ENCODE measurements at regions not wholly inside any gene's neighbourhood (a gene's known extent, or its start where the extent isn't known, plus 50 kb on each side); places are given as distances from the start of the nearest gene placed in this dataset.

- TF ChIP-seq CTCF (IDR thresholded peaks at IDR 0.05), result no peak
- Mint-ChIP-seq H3K27me3 (ENCODE audit: low read depth) (no peaks in the 10 kb centered on the region), H3K27ac (ENCODE audit: unreplicated experiment) (no peak overlapping the region), H3K4me1 (ENCODE audit: low read depth) (no peaks in the 10 kb centered on the region), H3K4me3 (ENCODE audit: unreplicated experiment) (no peak overlapping the region), H3K9me3 (ENCODE audit: low read depth) (peaks cover 1% of the 10 kb centered on the region), H3K36me3 (ENCODE audit: low read depth) (no peaks in the 10 kb centered on the region)
- DNase-seq (ENCODE audit: low spot score), result no peak
Observed at GRCh38 chr2:145267451-145267850, 747.5 kb upstream of the ZEB2 start.

GRCh38 chr2:145265244-145265643, 745.3 kb upstream of the ZEB2 start:
- Mint-ChIP-seq H3K4me1 (ENCODE audit: low read depth) (no peaks in the 10 kb centered on the region), H3K9me3 (ENCODE audit: low read depth) (no peaks in the 10 kb centered on the region), H3K27me3 (ENCODE audit: low read depth) (no peaks in the 10 kb centered on the region), H3K27ac (ENCODE audit: unreplicated experiment) (no peak overlapping the region), H3K4me3 (ENCODE audit: unreplicated experiment) (no peak overlapping the region), H3K36me3 (ENCODE audit: low read depth) (no peaks in the 10 kb centered on the region)
- no peak for DNase-seq (ENCODE audit: low spot score)
- no peak for TF ChIP-seq CTCF (IDR thresholded peaks at IDR 0.05)

- H3K4me1 Mint-ChIP-seq (ENCODE audit: low read depth), result no peaks in the 10 kb centered on the region
- no peak overlapping the region for H3K4me3 Mint-ChIP-seq (ENCODE audit: unreplicated experiment)
- TF ChIP-seq CTCF (IDR thresholded peaks at IDR 0.05), result no peak
- H3K27ac Mint-ChIP-seq (ENCODE audit: unreplicated experiment), result no peak overlapping the region
- H3K9me3 Mint-ChIP-seq (ENCODE audit: low read depth), result peaks cover 3% of the 10 kb centered on the region
- H3K27me3 Mint-ChIP-seq (ENCODE audit: low read depth), result no peaks in the 10 kb centered on the region
- no peaks in the 10 kb centered on the region for H3K36me3 Mint-ChIP-seq (ENCODE audit: low read depth)
- DNase-seq (ENCODE audit: low spot score), result no peak
Observed at GRCh38 chr2:145260674-145261073, 740.8 kb upstream of the ZEB2 start.

GRCh38 chr2:145260081-145260480, 740.2 kb upstream of the ZEB2 start:
- Mint-ChIP-seq H3K27me3 (ENCODE audit: low read depth) (no peaks in the 10 kb centered on the region), H3K27ac (ENCODE audit: unreplicated experiment) (no peak overlapping the region), H3K9me3 (ENCODE audit: low read depth) (peaks cover 3% of the 10 kb centered on the region), H3K4me3 (ENCODE audit: unreplicated experiment) (no peak overlapping the region), H3K4me1 (ENCODE audit: low read depth) (no peaks in the 10 kb centered on the region), H3K36me3 (ENCODE audit: low read depth) (no peaks in the 10 kb centered on the region)
- DNase-seq (ENCODE audit: low spot score), result no peak
- no peak for TF ChIP-seq CTCF (IDR thresholded peaks at IDR 0.05)

GRCh38 chr2:145258903-145259579, 739.1 kb upstream of the ZEB2 start:
- H3K4me3 Mint-ChIP-seq (ENCODE audit: unreplicated experiment), result no peak overlapping the region
- TF ChIP-seq CTCF (IDR thresholded peaks at IDR 0.05), result no peak

More at GRCh38 chr2:145258903-145259579, 739.1 kb upstream of the ZEB2 start:
- Mint-ChIP-seq H3K36me3 (ENCODE audit: low read depth) (no peaks in the 10 kb centered on the region), H3K9me3 (ENCODE audit: low read depth) (peaks cover 3% of the 10 kb centered on the region), H3K4me1 (ENCODE audit: low read depth) (no peaks in the 10 kb centered on the region), H3K27ac (ENCODE audit: unreplicated experiment) (no peak overlapping the region), H3K27me3 (ENCODE audit: low read depth) (no peaks in the 10 kb centered on the region)
- DNase-seq (ENCODE audit: low spot score), result no peak
